ENCODE measurements at regions not wholly inside any gene's neighbourhood (a gene's known extent, or its start where the extent isn't known, plus 50 kb on each side); places are given as distances from the start of the nearest gene placed in this dataset.

GRCh38 chr13:48901781-48902180 is 73.9 kb upstream of the FNDC3A start:
- Histone ChIP-seq H3K9ac (ENCODE audit: low read depth in 1 of 2, low read length in 2 of 2) (no peak overlapping the region), H3K27me3 (ENCODE audit: control insufficient read depth in 1 of 2, insufficient read depth in 2 of 2, low read length in 2 of 2) (no peaks in the 10 kb centered on the region), H3K4me1 (ENCODE audit: control insufficient read depth in 1 of 2, insufficient read depth in 2 of 2, low read length in 2 of 2) (no peaks in the 10 kb centered on the region), H3K4me3 (ENCODE audit: low read depth in 1 of 2, low read length in 2 of 2) (no peak overlapping the region), H3K36me3 (ENCODE audit: control insufficient read depth in 1 of 2, insufficient read depth in 2 of 2, low read length in 2 of 2) (no peaks in the 10 kb centered on the region), H3K27ac (ENCODE audit: low read depth, low read length) (no peak overlapping the region), H3K9me3 (ENCODE audit: control insufficient read depth in 1 of 2, low read length in 2 of 2) (no peaks in the 10 kb centered on the region)

GRCh38 chr13:48902368-48902767 is 73.3 kb upstream of the FNDC3A start:
- Histone ChIP-seq H3K27me3 (ENCODE audit: control insufficient read depth in 1 of 2, insufficient read depth in 2 of 2, low read length in 2 of 2) (no peaks in the 10 kb centered on the region), H3K9ac (ENCODE audit: low read depth in 1 of 2, low read length in 2 of 2) (no peak overlapping the region), H3K27ac (ENCODE audit: low read depth, low read length) (no peak overlapping the region), H3K9me3 (ENCODE audit: control insufficient read depth in 1 of 2, low read length in 2 of 2) (no peaks in the 10 kb centered on the region), H3K36me3 (ENCODE audit: control insufficient read depth in 1 of 2, insufficient read depth in 2 of 2, low read length in 2 of 2) (no peaks in the 10 kb centered on the region), H3K4me3 (ENCODE audit: low read depth in 1 of 2, low read length in 2 of 2) (no peak overlapping the region), H3K4me1 (ENCODE audit: control insufficient read depth in 1 of 2, insufficient read depth in 2 of 2, low read length in 2 of 2) (no peaks in the 10 kb centered on the region)

GRCh38 chr13:48904668-48905290 is 70.9 kb upstream of the FNDC3A start:
- Histone ChIP-seq H3K4me3 (ENCODE audit: low read depth in 1 of 2, low read length in 2 of 2) (no peak overlapping the region), H3K9ac (ENCODE audit: low read depth in 1 of 2, low read length in 2 of 2) (no peak overlapping the region), H3K27ac (ENCODE audit: low read depth, low read length) (no peak overlapping the region), H3K36me3 (ENCODE audit: control insufficient read depth in 1 of 2, insufficient read depth in 2 of 2, low read length in 2 of 2) (no peaks in the 10 kb centered on the region), H3K4me1 (ENCODE audit: control insufficient read depth in 1 of 2, insufficient read depth in 2 of 2, low read length in 2 of 2) (no peaks in the 10 kb centered on the region), H3K9me3 (ENCODE audit: control insufficient read depth in 1 of 2, low read length in 2 of 2) (no peaks in the 10 kb centered on the region), H3K27me3 (ENCODE audit: control insufficient read depth in 1 of 2, insufficient read depth in 2 of 2, low read length in 2 of 2) (no peaks in the 10 kb centered on the region)

- Histone ChIP-seq H3K27ac (ENCODE audit: low read depth, low read length) (no peak overlapping the region), H3K9me3 (ENCODE audit: control insufficient read depth in 1 of 2, low read length in 2 of 2) (no peaks in the 10 kb centered on the region), H3K4me3 (ENCODE audit: low read depth in 1 of 2, low read length in 2 of 2) (no peak overlapping the region), H3K4me1 (ENCODE audit: control insufficient read depth in 1 of 2, insufficient read depth in 2 of 2, low read length in 2 of 2) (no peaks in the 10 kb centered on the region), H3K27me3 (ENCODE audit: control insufficient read depth in 1 of 2, insufficient read depth in 2 of 2, low read length in 2 of 2) (no peaks in the 10 kb centered on the region), H3K9ac (ENCODE audit: low read depth in 1 of 2, low read length in 2 of 2) (no peak overlapping the region), H3K36me3 (ENCODE audit: control insufficient read depth in 1 of 2, insufficient read depth in 2 of 2, low read length in 2 of 2) (no peaks in the 10 kb centered on the region)
Measured at GRCh38 chr13:48906200-48906599, 69.5 kb upstream of the FNDC3A start.

- H3K4me3 ChIP-seq (ENCODE audit: low read depth in 1 of 2, low read length in 2 of 2): no peak overlapping the region
- H3K27me3 ChIP-seq (ENCODE audit: control insufficient read depth in 1 of 2, insufficient read depth in 2 of 2, low read length in 2 of 2): no peaks in the 10 kb centered on the region
- no peaks in the 10 kb centered on the region for H3K9me3 ChIP-seq (ENCODE audit: control insufficient read depth in 1 of 2, low read length in 2 of 2)
- H3K9ac ChIP-seq (ENCODE audit: low read depth in 1 of 2, low read length in 2 of 2): no peak overlapping the region
- no peak overlapping the region for H3K27ac ChIP-seq (ENCODE audit: low read depth, low read length)
- no peaks in the 10 kb centered on the region for H3K36me3 ChIP-seq (ENCODE audit: control insufficient read depth in 1 of 2, insufficient read depth in 2 of 2, low read length in 2 of 2)
- no peaks in the 10 kb centered on the region for H3K4me1 ChIP-seq (ENCODE audit: control insufficient read depth in 1 of 2, insufficient read depth in 2 of 2, low read length in 2 of 2)
Measured at GRCh38 chr13:48908381-48909055, 67.2 kb upstream of the FNDC3A start.

GRCh38 chr13:48909056-48909389 is 66.7 kb upstream of the FNDC3A start:
- Histone ChIP-seq H3K36me3 (ENCODE audit: control insufficient read depth in 1 of 2, insufficient read depth in 2 of 2, low read length in 2 of 2) (no peaks in the 10 kb centered on the region), H3K4me3 (ENCODE audit: low read depth in 1 of 2, low read length in 2 of 2) (no peak overlapping the region), H3K27ac (ENCODE audit: low read depth, low read length) (no peak overlapping the region), H3K4me1 (ENCODE audit: control insufficient read depth in 1 of 2, insufficient read depth in 2 of 2, low read length in 2 of 2) (no peaks in the 10 kb centered on the region), H3K27me3 (ENCODE audit: control insufficient read depth in 1 of 2, insufficient read depth in 2 of 2, low read length in 2 of 2) (no peaks in the 10 kb centered on the region), H3K9me3 (ENCODE audit: control insufficient read depth in 1 of 2, low read length in 2 of 2) (no peaks in the 10 kb centered on the region), H3K9ac (ENCODE audit: low read depth in 1 of 2, low read length in 2 of 2) (no peak overlapping the region)

- Histone ChIP-seq H3K36me3 (ENCODE audit: control insufficient read depth in 1 of 2, insufficient read depth in 2 of 2, low read length in 2 of 2) (no peaks in the 10 kb centered on the region), H3K4me3 (ENCODE audit: low read depth in 1 of 2, low read length in 2 of 2) (no peak overlapping the region), H3K9me3 (ENCODE audit: control insufficient read depth in 1 of 2, low read length in 2 of 2) (no peaks in the 10 kb centered on the region), H3K9ac (ENCODE audit: low read depth in 1 of 2, low read length in 2 of 2) (no peak overlapping the region), H3K27me3 (ENCODE audit: control insufficient read depth in 1 of 2, insufficient read depth in 2 of 2, low read length in 2 of 2) (no peaks in the 10 kb centered on the region), H3K4me1 (ENCODE audit: control insufficient read depth in 1 of 2, insufficient read depth in 2 of 2, low read length in 2 of 2) (no peaks in the 10 kb centered on the region), H3K27ac (ENCODE audit: low read depth, low read length) (no peak overlapping the region)
Measured at GRCh38 chr13:48910686-48911085, 65.0 kb upstream of the FNDC3A start.

- Histone ChIP-seq H3K4me3 (ENCODE audit: low read depth in 1 of 2, low read length in 2 of 2) (no peak overlapping the region), H3K4me1 (ENCODE audit: control insufficient read depth in 1 of 2, insufficient read depth in 2 of 2, low read length in 2 of 2) (no peaks in the 10 kb centered on the region), H3K36me3 (ENCODE audit: control insufficient read depth in 1 of 2, insufficient read depth in 2 of 2, low read length in 2 of 2) (no peaks in the 10 kb centered on the region), H3K27me3 (ENCODE audit: control insufficient read depth in 1 of 2, insufficient read depth in 2 of 2, low read length in 2 of 2) (no peaks in the 10 kb centered on the region), H3K27ac (ENCODE audit: low read depth, low read length) (no peak overlapping the region), H3K9ac (ENCODE audit: low read depth in 1 of 2, low read length in 2 of 2) (no peak overlapping the region), H3K9me3 (ENCODE audit: control insufficient read depth in 1 of 2, low read length in 2 of 2) (no peaks in the 10 kb centered on the region)
Measured at GRCh38 chr13:48919751-48920150, 56.0 kb upstream of the FNDC3A start.

- Histone ChIP-seq H3K4me3 (ENCODE audit: low read depth in 1 of 2, low read length in 2 of 2) (no peak overlapping the region), H3K27ac (ENCODE audit: low read depth, low read length) (no peak overlapping the region), H3K4me1 (ENCODE audit: control insufficient read depth in 1 of 2, insufficient read depth in 2 of 2, low read length in 2 of 2) (no peaks in the 10 kb centered on the region), H3K9me3 (ENCODE audit: control insufficient read depth in 1 of 2, low read length in 2 of 2) (no peaks in the 10 kb centered on the region), H3K36me3 (ENCODE audit: control insufficient read depth in 1 of 2, insufficient read depth in 2 of 2, low read length in 2 of 2) (no peaks in the 10 kb centered on the region), H3K9ac (ENCODE audit: low read depth in 1 of 2, low read length in 2 of 2) (no peak overlapping the region), H3K27me3 (ENCODE audit: control insufficient read depth in 1 of 2, insufficient read depth in 2 of 2, low read length in 2 of 2) (no peaks in the 10 kb centered on the region)
Measured at GRCh38 chr13:48920730-48921129, 55.0 kb upstream of the FNDC3A start.

- H3K36me3 ChIP-seq (ENCODE audit: control insufficient read depth in 1 of 2, insufficient read depth in 2 of 2, low read length in 2 of 2): no peaks in the 10 kb centered on the region
- H3K9ac ChIP-seq (ENCODE audit: low read depth in 1 of 2, low read length in 2 of 2): no peak overlapping the region
- no peak overlapping the region for H3K4me3 ChIP-seq (ENCODE audit: low read depth in 1 of 2, low read length in 2 of 2)
- no peaks in the 10 kb centered on the region for H3K4me1 ChIP-seq (ENCODE audit: control insufficient read depth in 1 of 2, insufficient read depth in 2 of 2, low read length in 2 of 2)
- H3K27ac ChIP-seq (ENCODE audit: low read depth, low read length): no peak overlapping the region
- H3K27me3 ChIP-seq (ENCODE audit: control insufficient read depth in 1 of 2, insufficient read depth in 2 of 2, low read length in 2 of 2): no peaks in the 10 kb centered on the region
- no peaks in the 10 kb centered on the region for H3K9me3 ChIP-seq (ENCODE audit: control insufficient read depth in 1 of 2, low read length in 2 of 2)
Measured at GRCh38 chr13:48923376-48923775, 52.3 kb upstream of the FNDC3A start.

Data from duodenal mucosa (tissue), 2 donors.